PC-9 (cell line): ENCODE measurements at regions not wholly inside any gene's neighbourhood (a gene's known extent, or its start where the extent isn't known, plus 50 kb on each side); places are given as distances from the start of the nearest gene placed in this dataset.
A peak's percentile ranks its signal among the peaks of the same experiment; 100 is the strongest.

Experiments
- BruUV-seq: library from RNA; stranded (reverse); fragments of 400-500 nt; replicated peaks from 2 replicates; lab custom pipeline; 2021; lab: Mats Ljungman, UMichigan
- CTCF ChIA-PET: fragments of 300-600 bp; sonication (Branson Sonifier 250); formaldehyde crosslinking; loops from one replicate; lab custom pipeline; 2022; ENCODE audit warnings: antibody characterized with exemption; lab: Charles Lee
- POLR2A ChIA-PET: fragments of 300-600 bp; sonication (Branson Sonifier 250); formaldehyde crosslinking; loops from one replicate; lab custom pipeline; 2022; ENCODE audit warnings: antibody characterized with exemption; ENCODE audit not compliant: unreplicated experiment; lab: Charles Lee
- DNase-seq, 2 experiments: peaks; one replicate each; pipeline versions ENCODE4 v3.0.0 to v3.0.0-alpha.2; 2015 to 2022; ENCODE audit warnings: mixed read lengths in 1 of 2
- H2AFZ ChIP-seq: fragments of 200-600 bp; sonication (generic); 2 replicates; pipeline ENCODE4 v1.8.1; 2017; ENCODE audit warnings: antibody characterized with exemption
- H3F3A ChIP-seq: fragments of 200-600 bp; sonication (generic); 2 replicates; pipeline ENCODE4 v1.8.1; 2017; ENCODE audit warnings: antibody characterized with exemption, mild to moderate bottlenecking, low read depth; ENCODE audit not compliant: insufficient read depth
- H3K27ac ChIP-seq: fragments of 200-600 bp; sonication (generic); 2 replicates; pipeline ENCODE4 v1.6.1; 2016; ENCODE audit warnings: mixed run types
- H3K27me3 ChIP-seq: fragments of 200-600 bp; sonication (generic); 2 replicates; pipeline ENCODE4 v1.6.1; 2016; ENCODE audit warnings: low read depth, mixed run types; ENCODE audit not compliant: insufficient read depth
- H3K36me3 ChIP-seq: fragments of 200-600 bp; sonication (generic); 2 replicates; pipeline ENCODE4 v1.6.1; 2016; ENCODE audit warnings: low read depth, mixed run types
- H3K4me1 ChIP-seq: fragments of 200-600 bp; sonication (generic); replicated peaks from 2 replicates; pipeline ENCODE4 v1.6.1; 2016; ENCODE audit warnings: mixed run types; ENCODE audit not compliant: insufficient read depth
- H3K4me2 ChIP-seq: fragments of 200-600 bp; sonication (generic); 2 replicates; pipeline ENCODE4 v1.6.1; 2017; ENCODE audit warnings: mixed run types
- H3K4me3 ChIP-seq: fragments of 200-600 bp; sonication (generic); 2 replicates; pipeline ENCODE4 v1.6.1; 2016; ENCODE audit warnings: mixed run types
- H3K79me2 ChIP-seq: fragments of 200-600 bp; sonication (generic); 2 replicates; pipeline ENCODE4 v1.6.1; 2017; ENCODE audit warnings: low read depth, mixed run types
- H3K9me2 ChIP-seq: fragments of 200-600 bp; sonication (generic); 2 replicates; pipeline ENCODE4 v1.8.1; 2017; ENCODE audit warnings: mild to moderate bottlenecking; ENCODE audit not compliant: insufficient read depth
- H3K9me3 ChIP-seq: fragments of 200-600 bp; sonication (generic); 2 replicates; pipeline ENCODE4 v1.8.1; 2016; ENCODE audit warnings: low read depth; ENCODE audit not compliant: insufficient read depth
- H4K20me1 ChIP-seq: fragments of 200-600 bp; sonication (generic); 2 replicates; pipeline ENCODE4 v1.8.1; 2017; ENCODE audit not compliant: insufficient read depth
- EZH2 ChIP-seq: fragments of 200-600 bp; sonication (generic); IDR thresholded peaks from 2 replicates; pipeline ENCODE4 v1.8.0; 2017; ENCODE audit warnings: antibody characterized with exemption, low read depth
- intact Hi-C: fragments of 100-400 bp; cut with micrococcal nuclease; formaldehyde crosslinking; loops from one replicate; pipeline ENCODE4 v1.10.0; 2022; ENCODE audit not compliant: unreplicated experiment
- TF ChIP-seq, protein P1 (sequence below): fragments of 200-600 bp; sonication (generic); conservative IDR thresholded peaks from 2 replicates; pipeline ENCODE4 v1.6.1; 2017; ENCODE audit warnings: mixed run types, antibody characterized with exemption, mild to moderate bottlenecking, moderate library complexity

DNA sequence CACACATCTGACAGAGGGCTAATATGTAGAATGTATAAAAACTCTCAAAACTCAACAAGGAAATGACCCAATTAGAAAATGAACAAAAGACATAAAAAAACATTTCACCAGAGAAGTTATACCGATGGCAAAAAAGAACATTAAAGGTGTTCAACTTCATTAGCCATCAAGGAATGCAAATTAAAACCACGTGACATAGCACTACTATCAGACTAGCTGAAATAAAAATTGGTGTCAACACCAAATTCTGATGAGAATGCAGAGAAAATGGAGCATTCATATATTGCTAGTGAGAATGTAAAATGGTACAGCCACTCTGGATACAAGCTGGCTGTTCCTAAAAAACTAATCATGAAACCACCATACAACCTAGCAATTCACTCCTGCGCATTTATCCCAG, 128.0 kb downstream of the INSIG2 start:
- BruUV-seq = no TSS peak
- no peak for DNase-seq
- no peaks in the 10 kb centered on the region for H3K36me3 ChIP-seq
- H3K27ac ChIP-seq = no peak overlapping the region
- POLR2A ChIA-PET = no interaction called here
- no peak overlapping the region for H3K4me2 ChIP-seq
- H3K9me2 ChIP-seq = no peaks in the 10 kb centered on the region
- no peaks in the 10 kb centered on the region for H3K4me1 ChIP-seq
- CTCF ChIA-PET = no interaction called here
- 0 out of 2 replicates have a peak, but pooled peaks cover 6% of the 10 kb centered on the region for H3K9me3 ChIP-seq
- H3K4me3 ChIP-seq = no peak overlapping the region
- H4K20me1 ChIP-seq = no peaks in the 10 kb centered on the region
- no peaks in the 10 kb centered on the region for H3F3A ChIP-seq
- TF ChIP-seq, protein P1, sequence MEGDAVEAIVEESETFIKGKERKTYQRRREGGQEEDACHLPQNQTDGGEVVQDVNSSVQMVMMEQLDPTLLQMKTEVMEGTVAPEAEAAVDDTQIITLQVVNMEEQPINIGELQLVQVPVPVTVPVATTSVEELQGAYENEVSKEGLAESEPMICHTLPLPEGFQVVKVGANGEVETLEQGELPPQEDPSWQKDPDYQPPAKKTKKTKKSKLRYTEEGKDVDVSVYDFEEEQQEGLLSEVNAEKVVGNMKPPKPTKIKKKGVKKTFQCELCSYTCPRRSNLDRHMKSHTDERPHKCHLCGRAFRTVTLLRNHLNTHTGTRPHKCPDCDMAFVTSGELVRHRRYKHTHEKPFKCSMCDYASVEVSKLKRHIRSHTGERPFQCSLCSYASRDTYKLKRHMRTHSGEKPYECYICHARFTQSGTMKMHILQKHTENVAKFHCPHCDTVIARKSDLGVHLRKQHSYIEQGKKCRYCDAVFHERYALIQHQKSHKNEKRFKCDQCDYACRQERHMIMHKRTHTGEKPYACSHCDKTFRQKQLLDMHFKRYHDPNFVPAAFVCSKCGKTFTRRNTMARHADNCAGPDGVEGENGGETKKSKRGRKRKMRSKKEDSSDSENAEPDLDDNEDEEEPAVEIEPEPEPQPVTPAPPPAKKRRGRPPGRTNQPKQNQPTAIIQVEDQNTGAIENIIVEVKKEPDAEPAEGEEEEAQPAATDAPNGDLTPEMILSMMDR = no peak
- TF ChIP-seq EZH2 = no peak
- intact Hi-C loops = no loop called here
- no peaks in the 10 kb centered on the region for H3K79me2 ChIP-seq
- H3K27me3 ChIP-seq = no peaks in the 10 kb centered on the region
- H2AFZ ChIP-seq = no peak overlapping the region

DNA sequence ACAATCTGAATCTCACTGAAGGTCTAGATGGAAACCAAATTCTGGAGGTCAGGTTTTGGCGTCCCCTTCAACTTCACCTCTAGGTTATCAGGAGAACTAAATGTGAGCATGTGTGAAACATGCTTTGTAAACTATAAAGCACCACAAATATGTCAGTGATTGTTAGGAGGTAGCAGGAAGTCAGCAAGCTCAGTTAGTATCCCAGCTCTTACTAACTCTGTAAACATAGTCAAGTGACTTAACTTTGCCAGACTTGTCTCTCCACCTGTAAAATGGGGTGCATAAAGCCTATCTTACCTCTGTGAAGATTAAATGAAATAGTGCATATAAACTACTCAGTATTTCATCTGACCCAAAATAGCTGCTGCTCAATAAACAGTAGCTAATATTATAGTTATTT, 121.5 kb downstream of the INSIG2 start:
- intact Hi-C loops = no loop called here
- peak in 1 of 2 experiments; percentile 48 for DNase-seq

DNA sequence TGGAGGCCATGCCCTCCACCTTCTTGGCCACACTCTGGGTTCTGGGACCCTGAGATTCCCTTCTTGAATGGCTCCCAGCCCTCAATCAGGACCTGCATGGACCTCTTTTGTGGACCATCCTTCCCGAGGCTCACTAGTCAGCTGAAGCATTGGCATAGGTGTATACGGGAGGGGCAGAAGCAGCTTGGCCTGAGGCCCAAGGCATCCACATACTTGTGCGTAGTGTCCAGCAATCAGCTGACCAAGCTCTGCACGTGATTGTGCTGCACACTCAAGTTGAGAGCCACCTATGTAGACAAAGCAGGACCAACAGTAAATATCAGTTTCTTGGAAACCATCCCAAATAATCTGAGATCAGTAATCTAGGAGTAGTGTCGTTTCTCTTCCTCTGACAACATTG, 119.6 kb downstream of the INSIG2 start:
- CTCF ChIA-PET = no interaction called here

More for the DNA sequence above, 121.5 kb downstream of the INSIG2 start:
- Histone ChIP-seq H2AFZ (no peak overlapping the region), H4K20me1 (no peaks in the 10 kb centered on the region), H3F3A (no peaks in the 10 kb centered on the region), H3K79me2 (no peaks in the 10 kb centered on the region), H3K27ac (no peak overlapping the region), H3K4me3 (no peak overlapping the region), H3K27me3 (no peaks in the 10 kb centered on the region), H3K4me2 (no peak overlapping the region), H3K36me3 (no peaks in the 10 kb centered on the region), H3K4me1 (peaks cover 16% of the 10 kb centered on the region), H3K9me2 (no peaks in the 10 kb centered on the region), H3K9me3 (0 out of 2 replicates have a peak, but pooled peaks cover 6% of the 10 kb centered on the region)
- TF ChIP-seq EZH2 = no peak
- TF ChIP-seq, protein P1 = no peak
- ChIA-PET CTCF (no interaction called here), POLR2A (no interaction called here)
- BruUV-seq = no TSS peak

More for the DNA sequence above, 119.6 kb downstream of the INSIG2 start:
- intact Hi-C loops = no loop called here
- Histone ChIP-seq H2AFZ (no peak overlapping the region), H3K9me3 (no peaks in the 10 kb centered on the region), H3K4me3 (no peak overlapping the region), H3K27me3 (no peaks in the 10 kb centered on the region), H3K79me2 (no peaks in the 10 kb centered on the region), H3K4me2 (no peak overlapping the region), H3K9me2 (no peaks in the 10 kb centered on the region), H3K4me1 (peaks cover 16% of the 10 kb centered on the region), H4K20me1 (no peaks in the 10 kb centered on the region), H3K36me3 (no peaks in the 10 kb centered on the region), H3F3A (no peaks in the 10 kb centered on the region), H3K27ac (no peak overlapping the region)
- BruUV-seq = no TSS peak
- POLR2A ChIA-PET = interaction anchor here (0.5 to 0.6 kb wide), 2 partner anchors 160 to 799 kb away, joined by 3 read pairs; no protein-coding TSS in a partner anchor
- TF ChIP-seq EZH2 = no peak
- TF ChIP-seq, protein P1 = no peak
- no peak for DNase-seq
